Gastroesophageal sphincter (tissue), 3 donors: ENCODE measurements at regions not wholly inside any gene's neighbourhood (a gene's known extent, or its start where the extent isn't known, plus 50 kb on each side); places are given as distances from the start of the nearest gene placed in this dataset.

Source experiments
- EP300 ChIP-seq: sonication (generic); formaldehyde crosslinking; IDR thresholded peaks from one replicate; pipeline ENCODE4 v1.6.1; 2017; ENCODE audit warnings: antibody characterized with exemption, mild to moderate bottlenecking
- POLR2A ChIP-seq, 2 donors: fragments of 450-650 bp; IDR thresholded peaks; one replicate each; pipeline ENCODE4 v1.6.1; 2017; ENCODE audit warnings: antibody characterized with exemption in 2 of 2, mild to moderate bottlenecking in 2 of 2, moderate library complexity in 1 of 2
- POLR2AphosphoS5 ChIP-seq: sonication (generic); formaldehyde crosslinking; IDR thresholded peaks from one replicate; pipeline ENCODE4 v1.6.1; 2017; ENCODE audit warnings: antibody characterized with exemption
- TF ChIP-seq, protein P1 (sequence below), 4 experiments: fragments of 200-600 bp in 2 of 4; fragments of 450-650 bp in 2 of 4; sonication (generic) in 1 of 4; IDR thresholded peaks; one replicate each; pipeline ENCODE4 v1.5.1; 2017 to 2019; ENCODE audit warnings: antibody characterized with exemption in 4 of 4, mild to moderate bottlenecking in 2 of 4, moderate library complexity in 2 of 4

GRCh38 chr5:104941030-104941645, 1378.5 kb upstream of the NUDT12 start:
- TF ChIP-seq, protein P1, sequence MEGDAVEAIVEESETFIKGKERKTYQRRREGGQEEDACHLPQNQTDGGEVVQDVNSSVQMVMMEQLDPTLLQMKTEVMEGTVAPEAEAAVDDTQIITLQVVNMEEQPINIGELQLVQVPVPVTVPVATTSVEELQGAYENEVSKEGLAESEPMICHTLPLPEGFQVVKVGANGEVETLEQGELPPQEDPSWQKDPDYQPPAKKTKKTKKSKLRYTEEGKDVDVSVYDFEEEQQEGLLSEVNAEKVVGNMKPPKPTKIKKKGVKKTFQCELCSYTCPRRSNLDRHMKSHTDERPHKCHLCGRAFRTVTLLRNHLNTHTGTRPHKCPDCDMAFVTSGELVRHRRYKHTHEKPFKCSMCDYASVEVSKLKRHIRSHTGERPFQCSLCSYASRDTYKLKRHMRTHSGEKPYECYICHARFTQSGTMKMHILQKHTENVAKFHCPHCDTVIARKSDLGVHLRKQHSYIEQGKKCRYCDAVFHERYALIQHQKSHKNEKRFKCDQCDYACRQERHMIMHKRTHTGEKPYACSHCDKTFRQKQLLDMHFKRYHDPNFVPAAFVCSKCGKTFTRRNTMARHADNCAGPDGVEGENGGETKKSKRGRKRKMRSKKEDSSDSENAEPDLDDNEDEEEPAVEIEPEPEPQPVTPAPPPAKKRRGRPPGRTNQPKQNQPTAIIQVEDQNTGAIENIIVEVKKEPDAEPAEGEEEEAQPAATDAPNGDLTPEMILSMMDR (IDR thresholded peaks at IDR 0.05), result no peak
- no peak for TF ChIP-seq POLR2AphosphoS5
- TF ChIP-seq EP300, result no peak
- TF ChIP-seq POLR2A (IDR thresholded peaks at IDR 0.05), result no peak
